Glutamatergic neuron (in vitro differentiated cells): ENCODE measurements at regions not wholly inside any gene's neighbourhood (a gene's known extent, or its start where the extent isn't known, plus 50 kb on each side); places are given as distances from the start of the nearest gene placed in this dataset.

Experiments
- DNase-seq: peaks from one replicate; pipeline ENCODE4 v3.0.0; 2022
- H3K27ac Mint-ChIP-seq: one replicate; pipeline ENCODE4 v1.8.0; 2020; ENCODE audit warnings: mild to moderate bottlenecking, mixed read lengths, inconsistent platforms; ENCODE audit not compliant: unreplicated experiment
- H3K27me3 Mint-ChIP-seq: one replicate; pipeline ENCODE4 v1.8.0; 2020; ENCODE audit warnings: mild to moderate bottlenecking, moderate library complexity, mixed read lengths, inconsistent platforms; ENCODE audit not compliant: unreplicated experiment
- H3K36me3 Mint-ChIP-seq: one replicate; pipeline ENCODE4 v1.8.0; 2020; ENCODE audit warnings: mild to moderate bottlenecking, mixed read lengths, inconsistent platforms; ENCODE audit not compliant: unreplicated experiment
- H3K4me1 Mint-ChIP-seq: one replicate; pipeline ENCODE4 v1.8.0; 2020; ENCODE audit warnings: mild to moderate bottlenecking, low read depth, mixed read lengths, inconsistent platforms; ENCODE audit not compliant: unreplicated experiment
- H3K4me3 Mint-ChIP-seq: one replicate; pipeline ENCODE4 v1.8.0; 2020; ENCODE audit warnings: mild to moderate bottlenecking, mixed read lengths, inconsistent platforms; ENCODE audit not compliant: unreplicated experiment
- H3K9me3 Mint-ChIP-seq: one replicate; pipeline ENCODE4 v1.8.0; 2020; ENCODE audit warnings: mild to moderate bottlenecking, moderate library complexity, mixed read lengths, inconsistent platforms; ENCODE audit not compliant: unreplicated experiment
- CTCF ChIP-seq: fragments of 200-600 bp; sonication (generic); IDR thresholded peaks from one replicate; pipeline ENCODE4 v1.5.0; 2021; ENCODE audit not compliant: partially characterized antibody, unreplicated experiment

GRCh38 chr13:58452123-58452623 is 820.6 kb downstream of the PCDH17 start:
- H3K9me3 Mint-ChIP-seq: peaks cover 1% of the 10 kb centered on the region
- H3K4me1 Mint-ChIP-seq: no peaks in the 10 kb centered on the region
- H3K27ac Mint-ChIP-seq: no peak overlapping the region
- H3K4me3 Mint-ChIP-seq: no peak overlapping the region
- H3K27me3 Mint-ChIP-seq: no peaks in the 10 kb centered on the region
- DNase-seq: no peak
- no peak for TF ChIP-seq CTCF
- peaks cover 9% of the 10 kb centered on the region for H3K36me3 Mint-ChIP-seq

GRCh38 chr13:58455094-58455493 is 823.5 kb downstream of the PCDH17 start:
- H3K4me3 Mint-ChIP-seq: no peak overlapping the region
- no peaks in the 10 kb centered on the region for H3K27me3 Mint-ChIP-seq
- H3K4me1 Mint-ChIP-seq: no peaks in the 10 kb centered on the region
- H3K36me3 Mint-ChIP-seq: peaks cover 9% of the 10 kb centered on the region
- H3K27ac Mint-ChIP-seq: no peak overlapping the region
- no peak for DNase-seq
- TF ChIP-seq CTCF: no peak
- H3K9me3 Mint-ChIP-seq: no peaks in the 10 kb centered on the region

- no peak overlapping the region for H3K4me3 Mint-ChIP-seq
- no peaks in the 10 kb centered on the region for H3K27me3 Mint-ChIP-seq
- no peak for DNase-seq
- H3K9me3 Mint-ChIP-seq: no peaks in the 10 kb centered on the region
- H3K36me3 Mint-ChIP-seq: no peaks in the 10 kb centered on the region
- no peak for TF ChIP-seq CTCF
- no peaks in the 10 kb centered on the region for H3K4me1 Mint-ChIP-seq
- H3K27ac Mint-ChIP-seq: no peak overlapping the region
Measured at GRCh38 chr13:58461217-58461616, 829.7 kb downstream of the PCDH17 start.

GRCh38 chr13:58463841-58464240 is 832.3 kb downstream of the PCDH17 start:
- no peak overlapping the region for H3K4me3 Mint-ChIP-seq
- no peak for DNase-seq

GRCh38 chr13:58467176-58467575 is 835.6 kb downstream of the PCDH17 start:
- Mint-ChIP-seq H3K4me1 (peaks cover 20% of the 10 kb centered on the region), H3K27me3 (no peaks in the 10 kb centered on the region), H3K36me3 (no peaks in the 10 kb centered on the region), H3K9me3 (no peaks in the 10 kb centered on the region), H3K4me3 (no peak overlapping the region), H3K27ac (peak overlapping the region; percentile 44)
- no peak for DNase-seq
- no peak for TF ChIP-seq CTCF

More at GRCh38 chr13:58463841-58464240, 832.3 kb downstream of the PCDH17 start:
- TF ChIP-seq CTCF: no peak
- Mint-ChIP-seq H3K4me1 (peaks cover 12% of the 10 kb centered on the region), H3K36me3 (no peaks in the 10 kb centered on the region), H3K9me3 (no peaks in the 10 kb centered on the region), H3K27ac (no peak overlapping the region), H3K27me3 (no peaks in the 10 kb centered on the region)
